ENCODE measurements at regions not wholly inside any gene's neighbourhood (a gene's known extent, or its start where the extent isn't known, plus 50 kb on each side); places are given as distances from the start of the nearest gene placed in this dataset.

- TF ChIP-seq MYC (IDR thresholded peaks at IDR 0.05; ENCODE audit: low read depth, low read length) = no peak
- no peak for TF ChIP-seq MAX (IDR thresholded peaks at IDR 0.05; ENCODE audit: insufficient read depth, insufficient read length)
- TF ChIP-seq EZH2 (IDR thresholded peaks at IDR 0.05; ENCODE audit: borderline replicate concordance, low read depth, low read length, severe bottlenecking) = no peak
- TF ChIP-seq GATA2 (IDR thresholded peaks at IDR 0.05; ENCODE audit: insufficient read depth, insufficient read length, low read depth, low read length) = no peak
- Histone ChIP-seq H4K20me1 (replicated peaks; ENCODE audit: control insufficient read depth, extremely low read depth, insufficient read depth, low read length) (no peaks in the 10 kb centered on the region), H3K9me1 (replicated peaks; ENCODE audit: control insufficient read depth, extremely low read depth, insufficient read depth, low read length) (no peaks in the 10 kb centered on the region), H3K79me2 (ENCODE audit: control insufficient read depth, insufficient read depth, low read length) (no peaks in the 10 kb centered on the region), H3K4me2 (ENCODE audit: insufficient read depth, low read length) (no peak overlapping the region), H3K9ac (replicated peaks; ENCODE audit: extremely low read depth, insufficient read depth, low read length) (no peak overlapping the region), H3K9me3 (replicated peaks; ENCODE audit: control insufficient read depth, insufficient read depth, low read length) (peaks cover 3% of the 10 kb centered on the region), H3K27me3 (ENCODE audit: control insufficient read depth in 2 of 2, insufficient read depth in 2 of 2, low read length in 2 of 2) (no peaks in the 10 kb centered on the region), H3K36me3 (ENCODE audit: control insufficient read depth in 2 of 2, extremely low read depth in 1 of 2, insufficient read depth in 2 of 2, low read length in 2 of 2) (no peaks in the 10 kb centered on the region), H2AFZ (ENCODE audit: low read depth, low read length) (no peak overlapping the region), H3K4me3 (replicated peaks in 1 of 3; ENCODE audit: insufficient read depth in 1 of 3, low read depth in 1 of 3, low read length in 3 of 3) (no peak overlapping the region), H3K4me1 (ENCODE audit: control insufficient read depth, extremely low read depth, insufficient read depth, low read length) (no peaks in the 10 kb centered on the region), H3K27ac (ENCODE audit: insufficient read depth, low read depth, low read length) (no peak overlapping the region)
- ChIA-PET POLR2A (no interaction called here), CTCF (no interaction called here)
- FAIRE-seq (no peak), DNase-seq (ENCODE audit: low read depth, low spot score) (no peak)
- dilution Hi-C loops (cut with MboI; ENCODE audit: extremely low pct_ligation_motif_present, low sequenced_read_pairs) (no loop called here), intact Hi-C loops (cut with micrococcal nuclease) (no loop called here)
- no TSS peak for BruUV-seq (replicated peaks)
Observed at GRCh38 chr14:82595466-82595865, 1061.8 kb upstream of the SEL1L start.

- no peak for FAIRE-seq
- Histone ChIP-seq H3K27me3 (ENCODE audit: control insufficient read depth in 2 of 2, insufficient read depth in 2 of 2, low read length in 2 of 2) (no peaks in the 10 kb centered on the region), H3K9me3 (replicated peaks; ENCODE audit: control insufficient read depth, insufficient read depth, low read length) (no peaks in the 10 kb centered on the region), H2AFZ (ENCODE audit: low read depth, low read length) (no peak overlapping the region), H3K9ac (replicated peaks; ENCODE audit: extremely low read depth, insufficient read depth, low read length) (no peak overlapping the region), H4K20me1 (replicated peaks; ENCODE audit: control insufficient read depth, extremely low read depth, insufficient read depth, low read length) (no peaks in the 10 kb centered on the region), H3K4me1 (ENCODE audit: control insufficient read depth, extremely low read depth, insufficient read depth, low read length) (no peaks in the 10 kb centered on the region), H3K4me2 (ENCODE audit: insufficient read depth, low read length) (no peak overlapping the region), H3K36me3 (ENCODE audit: control insufficient read depth in 2 of 2, extremely low read depth in 1 of 2, insufficient read depth in 2 of 2, low read length in 2 of 2) (no peaks in the 10 kb centered on the region), H3K9me1 (replicated peaks; ENCODE audit: control insufficient read depth, extremely low read depth, insufficient read depth, low read length) (no peaks in the 10 kb centered on the region), H3K27ac (ENCODE audit: insufficient read depth, low read depth, low read length) (no peak overlapping the region), H3K4me3 (replicated peaks in 1 of 3; ENCODE audit: insufficient read depth in 1 of 3, low read depth in 1 of 3, low read length in 3 of 3) (no peak overlapping the region), H3K79me2 (ENCODE audit: control insufficient read depth, insufficient read depth, low read length) (no peaks in the 10 kb centered on the region)
- POLR2A ChIA-PET = no interaction called here
- dilution Hi-C loops (cut with MboI; ENCODE audit: extremely low pct_ligation_motif_present, low sequenced_read_pairs) = no loop called here
- intact Hi-C loops (cut with micrococcal nuclease) = no loop called here
- TF ChIP-seq MYC (IDR thresholded peaks at IDR 0.05; ENCODE audit: low read depth, low read length) (no peak), MAX (IDR thresholded peaks at IDR 0.05; ENCODE audit: insufficient read depth, insufficient read length) (no peak), CTCF (IDR thresholded peaks at IDR 0.05; ENCODE audit: extremely low read depth in 1 of 2, insufficient read depth in 1 of 2, low read depth in 1 of 2, low read length in 2 of 2) (no peak), FOS (IDR thresholded peaks at IDR 0.05; ENCODE audit: borderline replicate concordance, insufficient read depth, low read length) (no peak), JUN (IDR thresholded peaks at IDR 0.05; ENCODE audit: borderline replicate concordance, insufficient read depth, insufficient read length, low read depth) (no peak), POLR2AphosphoS5 (IDR thresholded peaks at IDR 0.05; ENCODE audit: insufficient read depth, low read depth, low read length) (no peak), EZH2 (IDR thresholded peaks at IDR 0.05; ENCODE audit: borderline replicate concordance, low read depth, low read length, severe bottlenecking) (no peak), POLR2A (IDR thresholded peaks at IDR 0.05; ENCODE audit: low read depth, low read length) (no peak), GATA2 (IDR thresholded peaks at IDR 0.05; ENCODE audit: insufficient read depth, insufficient read length, low read depth, low read length) (no peak)
- CTCF ChIA-PET = no interaction called here
- BruUV-seq (replicated peaks) = no TSS peak
- DNase-seq (ENCODE audit: low read depth, low spot score) = no peak
Observed at GRCh38 chr14:82602794-82603193, 1069.1 kb upstream of the SEL1L start.
